T-cell (primary cell): ENCODE measurements at regions not wholly inside any gene's neighbourhood (a gene's known extent, or its start where the extent isn't known, plus 50 kb on each side); places are given as distances from the start of the nearest gene placed in this dataset.

Source experiments
- ATAC-seq, 4 experiments: fragments of 200-7000 bp in 3 of 4; fragments of 150-1000 bp in 1 of 4; cut with Tn5 transposase; replicated peaks in 1 of 4; 1 replicate in 3 of 4; 2 replicates in 1 of 4; pipeline ENCODE4 v1.10.0; 2021; ENCODE audit warnings: moderate library complexity in 3 of 4, mild to moderate bottlenecking in 2 of 4, moderate number of reproducible peaks in 1 of 4
- CTCF ChIA-PET, 2 donors: fragments of 300-600 bp; sonication (Branson Sonifier 250); formaldehyde crosslinking; loops; one replicate each; lab custom pipeline; 2022; ENCODE audit warnings: antibody characterized with exemption in 2 of 2; lab: Charles Lee
- POLR2A ChIA-PET, 2 donors: fragments of 300-600 bp; sonication (Branson Sonifier 250); formaldehyde crosslinking; loops; one replicate each; lab custom pipeline; 2022; ENCODE audit warnings: antibody characterized with exemption in 2 of 2; lab: Charles Lee
- DNase-seq, 35 experiments: peaks; one replicate each; pipeline versions ENCODE4 v3.0.0 to v3.0.0-alpha.2; 2013 to 2023
- H3K27ac ChIP-seq: one replicate; pipeline ENCODE4 v1.5.1; 2013; ENCODE audit warnings: low read length
- H3K27me3 ChIP-seq, 2 experiments: replicated peaks in 1 of 2; 1 replicate in 1 of 2; 2 replicates in 1 of 2; pipeline versions ENCODE4 v1.6.1 to v1.7.0; 2013; ENCODE audit warnings: low read length in 1 of 2, mixed read lengths in 1 of 2; ENCODE audit not compliant: control insufficient read depth in 2 of 2, insufficient read depth in 2 of 2; ENCODE audit errors: extremely low read depth in 1 of 2
- H3K36me3 ChIP-seq, 2 donors: 1 replicate in 1 of 2; 2 replicates in 1 of 2; pipeline versions ENCODE4 v1.6.1 to v1.7.0; 2013; ENCODE audit warnings: low read length in 1 of 2; ENCODE audit not compliant: control insufficient read depth in 2 of 2, insufficient read depth in 1 of 2; ENCODE audit errors: extremely low read depth in 1 of 2
- H3K4me1 ChIP-seq, 2 experiments: 1 replicate in 1 of 2; 2 replicates in 1 of 2; pipeline versions ENCODE4 v1.6.1 to v1.7.0; 2013; ENCODE audit warnings: low read length in 2 of 2, mixed read lengths in 1 of 2; ENCODE audit not compliant: insufficient read depth in 2 of 2, control insufficient read depth in 1 of 2; ENCODE audit errors: extremely low read depth in 1 of 2
- H3K4me3 ChIP-seq, 2 donors: 1 replicate in 1 of 2; 2 replicates in 1 of 2; pipeline versions ENCODE4 v1.5.1 to v1.7.0; 2013; ENCODE audit warnings: mild to moderate bottlenecking in 2 of 2, low read length in 1 of 2, moderate library complexity in 1 of 2; ENCODE audit not compliant: control insufficient read depth in 1 of 2; ENCODE audit errors: extremely low read depth in 1 of 2
- H3K9me3 ChIP-seq: 2 replicates; pipeline ENCODE4 v1.7.0; 2013
- H3K27ac Mint-ChIP-seq, 2 donors: one replicate each; pipeline ENCODE4 v1.8.0; 2020 to 2021; ENCODE audit warnings: mild to moderate bottlenecking in 2 of 2, mixed read lengths in 2 of 2
- H3K27me3 Mint-ChIP-seq, 2 donors: one replicate each; pipeline ENCODE4 v1.8.0; 2021 to 2022; ENCODE audit warnings: mixed read lengths in 2 of 2
- H3K36me3 Mint-ChIP-seq: one replicate; pipeline ENCODE4 v1.8.0; 2021; ENCODE audit warnings: mixed read lengths
- H3K4me1 Mint-ChIP-seq, 3 donors: one replicate each; pipeline ENCODE4 v1.8.0; 2020 to 2022; ENCODE audit warnings: mixed read lengths in 3 of 3, mild to moderate bottlenecking in 1 of 3
- H3K4me3 Mint-ChIP-seq, 3 donors: one replicate each; pipeline ENCODE4 v1.8.0; 2020 to 2022; ENCODE audit warnings: mild to moderate bottlenecking in 3 of 3, mixed read lengths in 3 of 3, moderate library complexity in 3 of 3
- H3K9me3 Mint-ChIP-seq, 3 donors: one replicate each; pipeline ENCODE4 v1.8.0; 2020 to 2022; ENCODE audit warnings: mixed read lengths in 3 of 3
- WGBS: methylation state at CpG from one replicate; pipeline ENCODE4 v1.1.5; 2013; ENCODE audit warnings: missing lambda C conversion rate; ENCODE audit not compliant: insufficient coverage; 5-methylcytosine and 5-hydroxymethylcytosine counted together

GRCh38 chr2:118169359-118170005, 81.2 kb downstream of the INSIG2 start:
- WGBS = no CpG with 5 or more reads among the region's 6 CpGs
- no peak overlapping the region for H3K4me3 ChIP-seq
- ChIA-PET CTCF (no interaction called here), POLR2A (no interaction called here)
- peaks cover 4 to 25% of the 10 kb centered on the region in 2 experiments for H3K4me1 ChIP-seq
- H3K9me3 ChIP-seq = no peaks in the 10 kb centered on the region
- peaks cover 3 to 5% (median 3%) of the 10 kb centered on the region in 3 donors for H3K9me3 Mint-ChIP-seq
- no peak overlapping the region for H3K4me3 Mint-ChIP-seq
- H3K36me3 ChIP-seq = no peaks in the 10 kb centered on the region
- peak overlapping the region in 1 of 2 donors; percentile 76 for H3K27ac Mint-ChIP-seq
- H3K4me1 Mint-ChIP-seq = peaks cover 0 to 2% (median 0%) of the 10 kb centered on the region in 3 donors
- no peaks in the 10 kb centered on the region for H3K27me3 ChIP-seq
- no peak overlapping the region for H3K27ac ChIP-seq
- DNase-seq (peak in 13 of 35 experiments; percentile 5 to 46 (median 16)), ATAC-seq (peak; percentile 69 to 96 (median 84))
- H3K36me3 Mint-ChIP-seq = peaks cover 3% of the 10 kb centered on the region
- peaks cover under 1 to 5% of the 10 kb centered on the region in 2 donors for H3K27me3 Mint-ChIP-seq

GRCh38 chr2:118168615-118169014, 80.3 kb downstream of the INSIG2 start:
- H3K36me3 ChIP-seq = no peaks in the 10 kb centered on the region
- no peak overlapping the region for H3K27ac ChIP-seq
- POLR2A ChIA-PET = no interaction called here
- peaks cover 4 to 25% of the 10 kb centered on the region in 2 experiments for H3K4me1 ChIP-seq
- no peaks in the 10 kb centered on the region for H3K27me3 ChIP-seq
- no peaks in the 10 kb centered on the region for H3K9me3 ChIP-seq
- peaks cover 3 to 5% (median 3%) of the 10 kb centered on the region in 3 donors for H3K9me3 Mint-ChIP-seq
- DNase-seq = no peak
- H3K36me3 Mint-ChIP-seq = peaks cover 3% of the 10 kb centered on the region
- CTCF ChIA-PET = interaction anchor here in 1 of 2 donors (0.7 kb wide), 1 partner anchor 1536 kb away, joined by 4 read pairs; no protein-coding TSS in a partner anchor
- no peak overlapping the region for H3K27ac Mint-ChIP-seq
- peaks cover 0 to 11% of the 10 kb centered on the region in 2 donors for H3K27me3 Mint-ChIP-seq
- ATAC-seq = no peak
- H3K4me1 Mint-ChIP-seq = peaks cover 0 to 2% (median 0%) of the 10 kb centered on the region in 3 donors
- no peak overlapping the region for H3K4me3 ChIP-seq
- 100% methylated on average over 1 of the region's 3 CpGs for WGBS
- H3K4me3 Mint-ChIP-seq = no peak overlapping the region

GRCh38 chr2:118167026-118167425, 78.8 kb downstream of the INSIG2 start:
- H3K4me3 Mint-ChIP-seq = no peak overlapping the region
- ATAC-seq (no peak), DNase-seq (no peak)
- POLR2A ChIA-PET = no interaction called here
- Histone ChIP-seq H3K36me3 (no peaks in the 10 kb centered on the region), H3K27ac (no peak overlapping the region), H3K9me3 (no peaks in the 10 kb centered on the region), H3K4me1 (peaks cover 4 to 25% of the 10 kb centered on the region in 2 experiments), H3K4me3 (no peak overlapping the region), H3K27me3 (no peaks in the 10 kb centered on the region)
- H3K9me3 Mint-ChIP-seq = peaks cover 3 to 5% (median 3%) of the 10 kb centered on the region in 3 donors
- CTCF ChIA-PET = no interaction called here
- H3K4me1 Mint-ChIP-seq = peaks cover 0 to 2% (median 0%) of the 10 kb centered on the region in 3 donors
- H3K36me3 Mint-ChIP-seq = peaks cover 5% of the 10 kb centered on the region
- H3K27me3 Mint-ChIP-seq = peaks cover 2 to 15% of the 10 kb centered on the region in 2 donors
- H3K27ac Mint-ChIP-seq = no peak overlapping the region
- no CpG with 5 or more reads among the region's 2 CpGs for WGBS

- H3K4me3 Mint-ChIP-seq = no peak overlapping the region
- ATAC-seq = no peak
- Histone ChIP-seq H3K27ac (no peak overlapping the region), H3K36me3 (no peaks in the 10 kb centered on the region), H3K4me1 (peaks cover 4 to 25% of the 10 kb centered on the region in 2 experiments), H3K27me3 (peaks cover 0 to under 1% of the 10 kb centered on the region in 2 experiments), H3K9me3 (no peaks in the 10 kb centered on the region), H3K4me3 (no peak overlapping the region)
- ChIA-PET CTCF (interaction anchor here in 1 of 2 donors (0.8 kb wide), 1 partner anchor 84 kb away, joined by 3 read pairs; no protein-coding TSS in a partner anchor), POLR2A (no interaction called here)
- peaks cover 0 to 2% (median 0%) of the 10 kb centered on the region in 3 donors for H3K4me1 Mint-ChIP-seq
- peaks cover 9 to 17% of the 10 kb centered on the region in 2 donors for H3K27me3 Mint-ChIP-seq
- H3K9me3 Mint-ChIP-seq = peaks cover 3 to 5% (median 3%) of the 10 kb centered on the region in 3 donors
- H3K36me3 Mint-ChIP-seq = peaks cover 5% of the 10 kb centered on the region
- no peak overlapping the region for H3K27ac Mint-ChIP-seq
- no peak for DNase-seq
Measured at GRCh38 chr2:118166242-118166641, 78.0 kb downstream of the INSIG2 start.

GRCh38 chr2:118165595-118165994, 77.3 kb downstream of the INSIG2 start:
- Mint-ChIP-seq H3K4me1 (peaks cover 0 to 2% (median 0%) of the 10 kb centered on the region in 3 donors), H3K27ac (no peak overlapping the region), H3K4me3 (no peak overlapping the region), H3K9me3 (peaks cover 3 to 5% (median 3%) of the 10 kb centered on the region in 3 donors), H3K27me3 (peaks cover 11 to 23% of the 10 kb centered on the region in 2 donors), H3K36me3 (peaks cover 5% of the 10 kb centered on the region)
- ChIA-PET CTCF (interaction anchor here in 1 of 2 donors (0.8 kb wide), 1 partner anchor 83 kb away, joined by 3 read pairs; no protein-coding TSS in a partner anchor), POLR2A (no interaction called here)
- ATAC-seq (no peak), DNase-seq (no peak)
- Histone ChIP-seq H3K27me3 (peaks cover 0 to 2% of the 10 kb centered on the region in 2 experiments), H3K9me3 (no peaks in the 10 kb centered on the region), H3K27ac (no peak overlapping the region), H3K4me3 (no peak overlapping the region), H3K4me1 (peaks cover 4 to 25% of the 10 kb centered on the region in 2 experiments), H3K36me3 (no peaks in the 10 kb centered on the region)
- WGBS = 100% methylated on average over 1 of the region's 2 CpGs
